Neural progenitor cell (in vitro differentiated cells): ENCODE measurements at regions not wholly inside any gene's neighbourhood (a gene's known extent, or its start where the extent isn't known, plus 50 kb on each side); places are given as distances from the start of the nearest gene placed in this dataset.

Experiments used
- EZH2 ChIP-seq: fragments of 200-600 bp; sonication (generic); IDR thresholded peaks from 2 replicates; pipeline ENCODE4 v1.6.1; 2017; ENCODE audit warnings: antibody characterized with exemption, mild to moderate bottlenecking, moderate library complexity
- EZH2phosphoT487 ChIP-seq: fragments of 200-600 bp; sonication (generic); IDR thresholded peaks from 2 replicates; pipeline ENCODE4 v1.6.1; 2017; ENCODE audit warnings: antibody characterized with exemption
- TF ChIP-seq, protein P1 (sequence below): fragments of 200-600 bp; sonication (generic); IDR thresholded peaks from 2 replicates; pipeline ENCODE4 v1.5.1; 2017; ENCODE audit warnings: antibody characterized with exemption, mild to moderate bottlenecking

DNA sequence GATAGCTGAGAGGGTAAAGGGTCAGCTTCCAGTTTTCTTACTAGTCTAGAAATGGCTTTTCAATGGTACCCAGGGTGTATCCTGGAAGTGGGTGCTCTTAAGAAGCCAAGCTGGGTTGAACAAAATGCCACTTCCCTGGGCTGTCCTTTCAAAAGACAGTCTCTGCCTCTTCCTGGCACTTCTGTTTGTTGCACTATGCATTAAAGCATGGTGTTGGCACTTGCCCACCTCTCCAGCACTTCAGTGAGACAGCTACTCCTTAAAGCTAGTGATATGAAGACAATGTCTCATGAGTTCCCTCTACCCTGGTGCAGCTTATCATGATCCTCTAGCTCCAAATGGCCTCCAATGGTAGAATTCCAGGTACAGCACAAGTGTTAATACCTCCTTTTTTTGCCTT is 74.3 kb upstream of the IGFBP5 start:
- TF ChIP-seq, protein P1, sequence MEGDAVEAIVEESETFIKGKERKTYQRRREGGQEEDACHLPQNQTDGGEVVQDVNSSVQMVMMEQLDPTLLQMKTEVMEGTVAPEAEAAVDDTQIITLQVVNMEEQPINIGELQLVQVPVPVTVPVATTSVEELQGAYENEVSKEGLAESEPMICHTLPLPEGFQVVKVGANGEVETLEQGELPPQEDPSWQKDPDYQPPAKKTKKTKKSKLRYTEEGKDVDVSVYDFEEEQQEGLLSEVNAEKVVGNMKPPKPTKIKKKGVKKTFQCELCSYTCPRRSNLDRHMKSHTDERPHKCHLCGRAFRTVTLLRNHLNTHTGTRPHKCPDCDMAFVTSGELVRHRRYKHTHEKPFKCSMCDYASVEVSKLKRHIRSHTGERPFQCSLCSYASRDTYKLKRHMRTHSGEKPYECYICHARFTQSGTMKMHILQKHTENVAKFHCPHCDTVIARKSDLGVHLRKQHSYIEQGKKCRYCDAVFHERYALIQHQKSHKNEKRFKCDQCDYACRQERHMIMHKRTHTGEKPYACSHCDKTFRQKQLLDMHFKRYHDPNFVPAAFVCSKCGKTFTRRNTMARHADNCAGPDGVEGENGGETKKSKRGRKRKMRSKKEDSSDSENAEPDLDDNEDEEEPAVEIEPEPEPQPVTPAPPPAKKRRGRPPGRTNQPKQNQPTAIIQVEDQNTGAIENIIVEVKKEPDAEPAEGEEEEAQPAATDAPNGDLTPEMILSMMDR: no peak
- TF ChIP-seq EZH2 (no peak), EZH2phosphoT487 (no peak)
